Liver (tissue), 7 donors: ENCODE measurements at regions not wholly inside any gene's neighbourhood (a gene's known extent, or its start where the extent isn't known, plus 50 kb on each side); places are given as distances from the start of the nearest gene placed in this dataset.

ENCODE experiments used
- DNase-seq: peaks from one replicate; pipeline ENCODE4 v3.0.0-alpha.2; 2017; ENCODE audit warnings: low spot score
- H3K27ac ChIP-seq, 2 donors: one replicate each; pipeline ENCODE4 v1.7.0; 2013; ENCODE audit warnings: inconsistent platforms in 2 of 2, low read length in 2 of 2, control low read depth in 1 of 2, low read depth in 1 of 2, mild to moderate bottlenecking in 1 of 2
- H3K27me3 ChIP-seq, 4 donors: one replicate each; pipeline versions ENCODE4 v1.6.1 to v1.7.0; 2013; ENCODE audit warnings: low read length in 3 of 4, inconsistent platforms in 1 of 4, mild to moderate bottlenecking in 1 of 4, moderate library complexity in 1 of 4; ENCODE audit not compliant: control insufficient read depth in 4 of 4, insufficient read depth in 4 of 4
- H3K36me3 ChIP-seq, 4 donors: one replicate each; pipeline versions ENCODE4 v1.6.1 to v1.7.0; 2013; ENCODE audit warnings: low read length in 3 of 4, mild to moderate bottlenecking in 3 of 4, low read depth in 1 of 4, moderate library complexity in 1 of 4; ENCODE audit not compliant: control insufficient read depth in 4 of 4, insufficient read depth in 3 of 4
- H3K4me1 ChIP-seq, 4 donors: one replicate each; pipeline versions ENCODE4 v1.6.1 to v1.7.0; 2013; ENCODE audit warnings: low read length in 3 of 4, mild to moderate bottlenecking in 3 of 4, moderate library complexity in 1 of 4; ENCODE audit not compliant: control insufficient read depth in 4 of 4, insufficient read depth in 4 of 4
- H3K4me3 ChIP-seq, 3 donors: one replicate each; pipeline versions ENCODE4 v1.6.1 to v1.7.0; 2013; ENCODE audit warnings: low read length in 3 of 3, control low read depth in 1 of 3, low read depth in 1 of 3, mild to moderate bottlenecking in 1 of 3
- H3K9ac ChIP-seq, 2 donors: one replicate each; pipeline ENCODE4 v1.7.0; 2013; ENCODE audit warnings: low read length in 2 of 2, mild to moderate bottlenecking in 2 of 2, moderate library complexity in 2 of 2, control low read depth in 1 of 2, low read depth in 1 of 2
- H3K9me3 ChIP-seq, 4 donors: one replicate each; pipeline versions ENCODE4 v1.6.1 to v1.7.0; 2013; ENCODE audit warnings: low read length in 3 of 4; ENCODE audit not compliant: control insufficient read depth in 4 of 4
- EGR1 ChIP-seq, 2 donors: IDR thresholded peaks; 2 replicates each; pipeline ENCODE4 v1.6.1; 2016 to 2018; ENCODE audit warnings: antibody characterized with exemption in 2 of 2, low read depth in 2 of 2
- FOXA1 ChIP-seq: IDR thresholded peaks from 2 replicates; pipeline ENCODE4 v1.6.1; 2016; ENCODE audit warnings: antibody characterized with exemption
- FOXA2 ChIP-seq: IDR thresholded peaks from 2 replicates; pipeline ENCODE4 v1.6.1; 2016; ENCODE audit warnings: antibody characterized with exemption
- GABPA ChIP-seq, 2 donors: IDR thresholded peaks in 1 of 2; conservative IDR thresholded peaks in 1 of 2; 2 replicates each; pipeline ENCODE4 v1.6.1; 2016; ENCODE audit warnings: antibody characterized with exemption in 2 of 2, mild to moderate bottlenecking in 1 of 2, moderate library complexity in 1 of 2
- HNF4A ChIP-seq, 2 donors: conservative IDR thresholded peaks; 2 replicates each; pipeline ENCODE4 v1.6.1; 2016; ENCODE audit warnings: antibody characterized with exemption in 2 of 2, mild to moderate bottlenecking in 2 of 2
- HNF4G ChIP-seq: IDR thresholded peaks from 2 replicates; pipeline ENCODE4 v1.6.1; 2016; ENCODE audit warnings: antibody characterized with exemption
- JUND ChIP-seq, 2 donors: IDR thresholded peaks; 2 replicates each; pipeline ENCODE4 v1.6.1; 2016; ENCODE audit warnings: antibody characterized with exemption in 2 of 2
- NR2F2 ChIP-seq: IDR thresholded peaks from 2 replicates; pipeline ENCODE4 v1.6.1; 2016; ENCODE audit warnings: antibody characterized with exemption
- RAD21 ChIP-seq, 2 donors: IDR thresholded peaks; 2 replicates each; pipeline ENCODE4 v1.6.1; 2016; ENCODE audit warnings: antibody characterized with exemption in 2 of 2, mild to moderate bottlenecking in 2 of 2
- SP1 ChIP-seq: IDR thresholded peaks from 2 replicates; pipeline ENCODE4 v1.6.1; 2018; ENCODE audit warnings: antibody characterized with exemption, mild to moderate bottlenecking
- TAF1 ChIP-seq: conservative IDR thresholded peaks from 2 replicates; pipeline ENCODE4 v1.6.1; 2016; ENCODE audit warnings: antibody characterized with exemption, mild to moderate bottlenecking
- YY1 ChIP-seq: IDR thresholded peaks from 2 replicates; pipeline ENCODE4 v1.6.1; 2016; ENCODE audit warnings: antibody characterized with exemption, mild to moderate bottlenecking
- ZBTB33 ChIP-seq: IDR thresholded peaks from 2 replicates; pipeline ENCODE4 v1.6.1; 2016; ENCODE audit warnings: antibody characterized with exemption
- WGBS: extraction: QIAGEN DNeasy Blood & Tissue Kit; methylation state at CpG from one replicate; pipeline ENCODE4 v1.1.7; 2013; 5-methylcytosine and 5-hydroxymethylcytosine counted together
- TF ChIP-seq, protein P1 (sequence below): IDR thresholded peaks from 2 replicates; pipeline ENCODE4 v1.6.1; 2016; ENCODE audit warnings: antibody characterized with exemption
- donor health status: healthy.
- donor health status: healthy.
- donor health status: healthy.
- donor health status: healthy.

DNA sequence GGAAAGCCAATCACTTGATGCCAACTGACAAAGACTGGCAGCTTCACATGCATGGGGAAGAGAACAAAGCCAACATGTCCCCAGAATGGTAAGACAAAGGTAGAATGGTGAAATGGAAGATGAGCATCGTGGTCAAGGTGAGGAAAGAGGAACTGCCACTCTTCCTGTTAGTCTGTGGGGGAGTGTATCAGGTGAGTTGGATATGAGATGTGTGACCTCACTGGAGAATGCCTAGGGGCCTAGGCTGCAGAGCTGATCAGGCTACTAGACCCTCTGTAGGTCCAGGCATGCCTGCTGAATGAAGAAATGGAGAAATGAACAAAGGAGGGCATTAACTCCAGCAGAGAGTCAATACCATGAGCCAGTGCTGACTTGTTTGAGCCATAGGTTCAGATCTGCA is 112.4 kb upstream of the SLC1A3 start (continued):
- TF ChIP-seq GABPA (IDR thresholded peaks at IDR 0.05 in 1 of 2, conservative IDR thresholded peaks at IDR 0.05 in 1 of 2) (no peak), EGR1 (IDR thresholded peaks at IDR 0.05; ENCODE audit: low read depth in 2 of 2) (no peak), SP1 (no peak), FOXA1 (no peak), HNF4G (no peak), RAD21 (IDR thresholded peaks at IDR 0.05) (no peak), ZBTB33 (no peak)
- TF ChIP-seq, protein P1, sequence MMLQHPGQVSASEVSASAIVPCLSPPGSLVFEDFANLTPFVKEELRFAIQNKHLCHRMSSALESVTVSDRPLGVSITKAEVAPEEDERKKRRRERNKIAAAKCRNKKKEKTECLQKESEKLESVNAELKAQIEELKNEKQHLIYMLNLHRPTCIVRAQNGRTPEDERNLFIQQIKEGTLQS = no peak

GRCh38 chr5:36494841-36495601 is 111.4 kb upstream of the SLC1A3 start:
- Histone ChIP-seq H3K4me1 (no peaks in the 10 kb centered on the region), H3K9me3 (no peaks in the 10 kb centered on the region), H3K4me3 (no peak overlapping the region), H3K9ac (no peak overlapping the region), H3K27me3 (peaks cover 0 to 3% (median 0%) of the 10 kb centered on the region in 4 donors), H3K27ac (no peak overlapping the region), H3K36me3 (peaks cover 0 to 1% (median 0%) of the 10 kb centered on the region in 4 donors)
- WGBS = 73% methylated on average over 6 of the region's 6 CpGs
- TF ChIP-seq ZBTB33 = no peak
- TF ChIP-seq TAF1 = no peak
- TF ChIP-seq RAD21 (IDR thresholded peaks at IDR 0.05) = no peak
- TF ChIP-seq YY1 = no peak
- no peak for TF ChIP-seq NR2F2
- TF ChIP-seq EGR1 (IDR thresholded peaks at IDR 0.05; ENCODE audit: low read depth in 2 of 2) = no peak
- no peak for DNase-seq

DNA sequence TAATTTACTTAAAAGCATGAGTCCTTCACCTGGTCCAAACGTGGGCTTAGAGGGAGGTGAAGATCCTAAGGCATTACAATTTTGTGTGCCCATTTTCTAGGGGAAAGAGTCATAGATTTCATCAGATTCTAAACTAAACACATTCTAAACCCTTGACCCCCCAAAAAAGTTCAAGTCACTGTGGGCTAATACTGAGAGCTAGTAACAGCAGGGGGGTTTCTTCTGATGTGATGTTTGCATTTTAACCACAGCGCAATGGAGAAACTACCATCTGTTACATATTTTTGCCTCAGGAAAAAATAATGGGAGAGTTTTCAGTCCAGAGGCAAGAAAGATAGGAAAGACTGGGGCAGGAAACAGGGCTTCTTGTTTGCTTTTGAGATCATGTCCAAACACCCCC is 110.8 kb upstream of the SLC1A3 start:
- H3K27ac ChIP-seq = no peak overlapping the region
- 65% methylated on average over 2 of the region's 2 CpGs for WGBS
- DNase-seq = no peak
- peaks cover 0 to 3% (median 0%) of the 10 kb centered on the region in 4 donors for H3K27me3 ChIP-seq
- H3K4me1 ChIP-seq = no peaks in the 10 kb centered on the region
- H3K9me3 ChIP-seq = no peaks in the 10 kb centered on the region
- H3K9ac ChIP-seq = no peak overlapping the region
- no peak overlapping the region for H3K4me3 ChIP-seq
- TF ChIP-seq HNF4A (conservative IDR thresholded peaks at IDR 0.05) (no peak), HNF4G (no peak), FOXA2 (no peak), JUND (IDR thresholded peaks at IDR 0.05) (no peak)
- TF ChIP-seq, protein P1 = no peak
- peaks cover 0 to 1% (median 0%) of the 10 kb centered on the region in 4 donors for H3K36me3 ChIP-seq
